Central memory CD8-positive, alpha-beta T cell (primary cell): ENCODE measurements at regions not wholly inside any gene's neighbourhood (a gene's known extent, or its start where the extent isn't known, plus 50 kb on each side); places are given as distances from the start of the nearest gene placed in this dataset.

Source experiments
- ATAC-seq: fragments of 150-1000 bp; cut with Tn5 transposase; replicated peaks from 2 replicates; pipeline ENCODE4 v1.10.0; 2022; ENCODE audit warnings: mild to moderate bottlenecking, moderate FRiP score, moderate number of reproducible peaks; ENCODE audit not compliant: poor library complexity, severe bottlenecking; ENCODE audit errors: extremely low read depth
- DNase-seq, 2 donors: peaks; one replicate each; pipeline ENCODE4 v3.0.0; 2021; ENCODE audit warnings: low spot score in 2 of 2
- H3K27ac Mint-ChIP-seq: one replicate; pipeline ENCODE4 v1.8.0; 2022; ENCODE audit warnings: low read depth, mild to moderate bottlenecking, moderate library complexity, mixed read lengths
- H3K27me3 Mint-ChIP-seq: one replicate; pipeline ENCODE4 v1.8.0; 2022; ENCODE audit warnings: mixed read lengths
- H3K36me3 Mint-ChIP-seq: one replicate; pipeline ENCODE4 v1.8.0; 2022; ENCODE audit warnings: mild to moderate bottlenecking, moderate library complexity, mixed read lengths; ENCODE audit not compliant: insufficient read depth
- H3K4me1 Mint-ChIP-seq: one replicate; pipeline ENCODE4 v1.8.0; 2022; ENCODE audit warnings: mixed read lengths
- H3K4me3 Mint-ChIP-seq: one replicate; pipeline ENCODE4 v1.8.0; 2022; ENCODE audit warnings: mild to moderate bottlenecking, moderate library complexity, mixed read lengths
- H3K9me3 Mint-ChIP-seq: one replicate; pipeline ENCODE4 v1.8.0; 2022; ENCODE audit warnings: mixed read lengths

DNA sequence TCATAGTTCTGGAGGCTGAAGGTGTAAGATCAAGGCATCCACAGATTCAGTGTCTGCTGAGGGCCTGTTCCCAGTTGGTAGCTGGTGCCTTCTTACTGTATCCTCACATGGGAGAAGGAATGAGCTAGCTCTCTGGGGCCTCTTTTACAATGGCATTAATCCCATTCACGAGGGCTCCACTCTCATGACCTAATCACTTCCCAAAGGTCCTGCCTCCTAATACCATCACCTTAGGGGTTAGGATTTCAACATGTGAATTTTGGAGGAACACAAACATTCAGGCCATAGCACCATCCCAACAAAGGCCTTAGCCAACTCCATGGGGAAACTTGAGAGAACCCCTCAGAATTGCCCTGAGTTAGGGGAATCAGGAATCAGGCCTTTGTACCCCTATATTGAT lies 66.1 kb upstream of the CREB5 start:
- H3K9me3 Mint-ChIP-seq: no peaks in the 10 kb centered on the region
- no peak for DNase-seq
- H3K27ac Mint-ChIP-seq: no peak overlapping the region
- no peaks in the 10 kb centered on the region for H3K4me1 Mint-ChIP-seq
- H3K4me3 Mint-ChIP-seq: no peak overlapping the region
- no peak for ATAC-seq
- no peaks in the 10 kb centered on the region for H3K36me3 Mint-ChIP-seq
- H3K27me3 Mint-ChIP-seq: peaks cover 54% of the 10 kb centered on the region

DNA sequence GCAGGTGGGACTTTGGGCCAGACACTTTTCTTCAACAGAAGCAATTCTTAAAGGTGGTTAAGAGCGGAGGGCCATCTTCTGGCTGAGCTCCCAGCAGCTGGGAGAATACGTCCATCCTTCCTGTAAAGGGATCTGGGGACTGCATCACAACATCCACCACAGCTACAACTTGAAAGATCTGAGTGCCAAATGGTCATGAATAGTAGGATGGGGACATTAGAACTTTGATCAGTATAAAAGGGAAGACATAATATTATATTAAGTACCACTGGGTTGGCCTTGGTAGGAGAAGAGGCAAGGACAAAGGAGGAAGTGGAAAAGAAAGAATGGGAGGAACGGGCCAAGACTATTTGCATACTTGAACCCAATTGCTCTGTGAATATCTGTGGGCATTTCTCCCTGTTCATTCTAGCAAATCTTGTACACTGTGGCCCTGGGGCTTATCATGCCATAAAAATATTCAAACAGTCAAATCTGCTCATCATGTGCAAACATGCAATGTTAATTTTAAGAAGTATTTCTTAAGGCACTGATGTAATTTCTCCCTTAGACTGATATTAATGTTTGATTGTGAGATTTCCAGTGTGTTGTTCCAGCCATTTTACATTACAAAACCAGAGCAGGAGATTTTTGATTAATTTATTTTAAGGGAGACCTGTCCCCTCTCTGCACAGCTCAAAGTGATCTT lies 65.5 kb upstream of the CREB5 start:
- Mint-ChIP-seq H3K9me3 (no peaks in the 10 kb centered on the region), H3K4me1 (no peaks in the 10 kb centered on the region), H3K27me3 (peaks cover 54% of the 10 kb centered on the region), H3K27ac (no peak overlapping the region), H3K36me3 (no peaks in the 10 kb centered on the region), H3K4me3 (no peak overlapping the region)
- DNase-seq (no peak), ATAC-seq (no peak)

DNA sequence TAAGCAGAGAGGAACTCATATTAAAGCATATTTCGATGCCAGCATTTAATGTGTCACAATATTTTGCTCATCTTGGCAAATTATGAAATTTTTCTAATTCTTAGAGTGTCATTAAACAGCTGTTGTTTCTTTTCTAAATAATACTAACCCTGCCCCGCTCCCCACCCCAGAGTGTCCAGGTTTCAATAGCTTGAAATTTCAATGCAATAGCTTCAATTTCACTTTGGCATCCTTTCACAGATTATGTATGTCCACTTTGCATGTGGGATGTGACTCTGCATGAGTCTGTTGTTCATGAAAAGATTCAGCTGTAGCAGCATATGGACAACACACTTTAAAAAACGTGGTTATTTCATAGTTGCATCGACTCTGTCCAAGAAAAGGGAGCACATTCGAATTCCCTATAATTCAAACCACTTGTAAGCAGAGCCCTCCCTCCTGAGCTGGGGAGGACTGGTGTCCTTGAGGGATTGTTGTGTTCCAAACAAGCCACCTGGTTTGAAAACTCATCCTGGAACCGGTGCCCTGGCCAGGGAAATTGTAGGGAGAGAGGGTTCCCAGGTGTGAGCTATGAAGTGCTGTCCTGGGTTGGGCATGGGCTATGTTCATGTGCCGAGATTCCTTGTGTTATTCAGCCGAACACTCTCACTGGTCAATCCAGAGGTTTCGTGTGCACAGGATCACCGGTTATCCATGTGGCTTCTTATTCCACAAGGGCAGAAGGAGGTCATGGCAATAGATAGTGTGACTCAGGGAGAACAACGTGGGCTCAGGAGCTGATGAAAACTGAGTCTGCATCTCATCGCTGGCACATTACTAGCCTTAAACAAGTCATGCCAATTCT lies 64.6 kb upstream of the CREB5 start:
- Mint-ChIP-seq H3K4me3 (no peak overlapping the region), H3K36me3 (no peaks in the 10 kb centered on the region), H3K9me3 (no peaks in the 10 kb centered on the region), H3K4me1 (no peaks in the 10 kb centered on the region), H3K27me3 (peaks cover 54% of the 10 kb centered on the region), H3K27ac (no peak overlapping the region)
- ATAC-seq: no peak
- DNase-seq: no peak

DNA sequence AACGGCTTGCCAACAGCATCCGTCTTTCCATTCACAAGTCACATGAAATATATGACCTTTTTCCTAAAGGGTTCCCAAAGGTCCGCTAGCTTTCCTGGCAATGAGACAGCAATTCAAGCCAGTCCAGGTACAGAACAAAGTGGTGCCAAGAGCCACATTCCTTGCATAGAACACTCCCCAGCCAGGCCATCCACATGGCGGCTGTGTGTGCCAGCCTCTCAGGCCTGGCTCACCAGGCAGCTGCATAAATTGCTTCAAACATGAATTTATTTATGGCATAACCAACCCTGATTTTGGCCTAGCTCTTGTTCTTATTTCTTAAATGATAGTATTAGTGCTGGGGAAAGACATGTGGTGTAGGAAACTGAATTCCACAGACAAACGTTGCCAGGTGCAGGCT lies 63.7 kb upstream of the CREB5 start:
- H3K4me3 Mint-ChIP-seq: no peak overlapping the region
- peaks cover 49% of the 10 kb centered on the region for H3K27me3 Mint-ChIP-seq
- H3K9me3 Mint-ChIP-seq: no peaks in the 10 kb centered on the region
- no peak for ATAC-seq
- H3K36me3 Mint-ChIP-seq: no peaks in the 10 kb centered on the region
- H3K4me1 Mint-ChIP-seq: no peaks in the 10 kb centered on the region
- DNase-seq: no peak
- no peak overlapping the region for H3K27ac Mint-ChIP-seq

DNA sequence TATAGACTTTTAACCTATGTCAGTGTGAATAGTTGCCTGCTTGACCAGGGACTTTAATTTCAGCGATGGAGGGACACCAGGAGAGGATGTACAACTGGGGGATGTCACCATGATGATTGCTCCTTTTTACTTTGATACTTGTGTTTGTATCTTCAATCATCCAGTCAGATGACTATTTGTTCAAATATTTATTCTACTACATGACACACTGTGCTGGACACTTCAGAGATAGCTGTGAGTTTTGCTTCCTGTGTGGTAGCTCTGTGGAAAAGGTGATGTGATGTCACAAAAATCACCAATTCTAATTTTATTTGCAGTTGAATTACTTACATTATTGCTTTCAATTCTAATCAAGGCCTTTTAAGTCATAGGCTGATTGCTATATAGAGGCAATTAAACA lies 62.7 kb upstream of the CREB5 start:
- no peak overlapping the region for H3K4me3 Mint-ChIP-seq
- no peak for DNase-seq
- H3K9me3 Mint-ChIP-seq: no peaks in the 10 kb centered on the region
- H3K27me3 Mint-ChIP-seq: peaks cover 39% of the 10 kb centered on the region
- no peaks in the 10 kb centered on the region for H3K36me3 Mint-ChIP-seq
- H3K27ac Mint-ChIP-seq: no peak overlapping the region
- no peak for ATAC-seq
- H3K4me1 Mint-ChIP-seq: no peaks in the 10 kb centered on the region

DNA sequence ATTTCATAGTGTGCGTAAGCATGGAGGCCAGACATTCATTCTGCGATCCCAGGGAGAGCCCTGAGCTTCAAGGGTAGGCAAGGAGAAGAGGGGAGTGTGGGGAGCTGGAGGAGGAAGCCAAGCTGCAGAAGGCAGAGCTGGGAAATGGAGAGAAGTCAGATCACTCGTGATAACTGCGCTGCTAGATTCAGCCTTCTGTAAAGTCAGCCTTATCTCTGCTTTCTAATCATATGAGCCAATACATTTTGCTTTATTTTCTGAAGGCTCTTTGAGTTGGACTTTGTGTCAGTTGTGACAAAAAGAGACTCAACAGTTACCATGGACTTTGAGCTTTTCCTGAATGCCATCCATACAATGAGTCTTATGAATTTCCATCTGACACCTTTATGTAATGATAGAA lies 61.7 kb upstream of the CREB5 start:
- Mint-ChIP-seq H3K27me3 (peaks cover 29% of the 10 kb centered on the region), H3K27ac (no peak overlapping the region), H3K36me3 (no peaks in the 10 kb centered on the region), H3K4me1 (no peaks in the 10 kb centered on the region), H3K4me3 (no peak overlapping the region), H3K9me3 (no peaks in the 10 kb centered on the region)
- no peak for ATAC-seq
- DNase-seq: no peak

DNA sequence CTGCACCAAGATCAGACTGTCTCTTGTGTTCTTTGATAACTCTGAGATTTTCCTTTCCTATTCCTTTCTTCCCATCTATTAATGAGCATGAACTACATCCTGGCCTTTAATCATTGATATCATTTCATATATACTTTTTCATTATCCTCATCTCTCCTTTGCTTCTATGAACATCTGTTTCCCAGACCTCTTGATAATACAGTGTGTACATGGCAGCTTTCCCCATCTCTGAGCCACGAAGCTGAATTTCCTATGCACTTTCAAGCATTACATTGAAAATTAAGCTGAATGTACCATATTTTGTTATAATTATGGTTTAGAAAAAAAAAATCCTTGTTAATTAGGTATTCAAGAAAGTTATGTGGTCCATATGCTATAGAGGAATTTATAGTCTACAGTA lies 60.9 kb upstream of the CREB5 start:
- ATAC-seq (no peak), DNase-seq (no peak)
- H3K36me3 Mint-ChIP-seq: no peaks in the 10 kb centered on the region
- H3K27me3 Mint-ChIP-seq: peaks cover 21% of the 10 kb centered on the region
- H3K4me1 Mint-ChIP-seq: no peaks in the 10 kb centered on the region
- no peaks in the 10 kb centered on the region for H3K9me3 Mint-ChIP-seq
- H3K4me3 Mint-ChIP-seq: no peak overlapping the region
- H3K27ac Mint-ChIP-seq: no peak overlapping the region

DNA sequence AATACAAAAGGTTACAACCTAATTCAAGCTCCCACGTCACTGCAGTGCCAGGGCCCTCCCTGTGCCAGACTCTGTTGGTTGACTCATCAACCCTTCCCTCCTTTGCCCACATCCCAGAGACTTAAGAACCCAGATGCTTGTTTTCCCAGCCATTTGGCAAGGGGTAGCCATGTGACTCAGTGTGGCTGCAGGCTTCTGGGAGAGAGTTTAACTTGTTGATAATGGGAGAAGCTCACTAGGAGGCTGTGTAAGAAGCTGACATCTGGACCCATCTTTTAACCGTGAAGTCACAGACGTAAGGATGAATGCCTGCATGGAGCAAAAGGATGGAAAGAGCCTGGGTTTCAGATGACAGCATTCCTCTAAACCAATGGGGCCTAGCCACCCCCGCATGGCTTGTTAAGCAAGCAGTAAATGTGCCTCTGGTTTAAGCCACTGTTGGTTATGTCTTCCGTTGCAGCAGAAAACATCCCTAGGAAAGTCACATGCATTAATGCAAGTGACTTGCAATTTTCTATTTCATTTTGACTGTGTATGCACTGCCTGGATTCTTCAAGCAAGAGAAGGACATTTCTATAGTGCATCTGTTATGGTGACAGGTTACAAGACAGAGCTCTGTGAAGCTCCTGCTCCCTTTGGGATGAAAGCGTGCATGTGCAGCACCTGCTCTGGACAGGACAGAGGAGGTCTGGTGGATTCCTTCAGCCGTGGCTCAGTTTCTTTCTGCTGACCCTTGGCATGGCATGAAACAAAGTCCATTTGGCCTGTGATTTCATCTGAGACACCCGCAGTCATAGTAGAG lies 57.5 kb upstream of the CREB5 start:
- ATAC-seq (no peak), DNase-seq (no peak)
- Mint-ChIP-seq H3K4me3 (no peak overlapping the region), H3K27ac (no peak overlapping the region), H3K36me3 (no peaks in the 10 kb centered on the region), H3K27me3 (no peaks in the 10 kb centered on the region), H3K4me1 (no peaks in the 10 kb centered on the region), H3K9me3 (no peaks in the 10 kb centered on the region)

DNA sequence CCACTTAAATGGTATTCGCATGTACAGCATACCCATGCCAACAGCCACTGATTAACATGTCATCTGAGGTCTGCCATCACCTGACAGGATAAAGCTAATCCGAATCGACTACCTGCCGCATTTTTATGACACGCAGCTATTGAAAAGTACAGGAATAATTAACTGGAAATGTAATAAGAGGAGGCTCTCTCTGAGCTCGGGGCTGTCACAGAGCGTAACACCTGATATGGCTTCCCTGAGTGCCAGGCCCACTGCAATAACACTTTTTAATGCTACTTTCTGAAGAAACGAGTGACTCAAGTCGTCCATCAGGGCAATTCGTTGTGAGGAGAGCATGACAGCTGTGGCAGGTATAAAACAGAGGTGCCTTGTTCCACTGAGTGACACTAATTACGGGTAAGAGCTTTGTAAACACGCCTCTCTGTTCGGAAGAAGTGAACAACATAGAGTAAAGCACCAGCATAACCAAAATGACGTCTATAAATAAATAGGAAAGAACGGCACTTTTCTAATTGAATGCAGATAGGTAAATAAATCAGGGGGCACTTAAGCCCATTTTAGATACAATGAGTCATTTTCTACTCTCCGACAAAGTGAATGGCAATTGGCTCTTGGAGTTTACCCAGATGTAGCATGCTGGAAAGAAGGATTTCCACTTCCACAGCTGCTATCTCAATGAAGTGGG lies 56.5 kb upstream of the CREB5 start:
- Mint-ChIP-seq H3K4me1 (no peaks in the 10 kb centered on the region), H3K9me3 (no peaks in the 10 kb centered on the region), H3K36me3 (no peaks in the 10 kb centered on the region), H3K27ac (no peak overlapping the region), H3K27me3 (no peaks in the 10 kb centered on the region), H3K4me3 (no peak overlapping the region)
- DNase-seq: no peak
- no peak for ATAC-seq

DNA sequence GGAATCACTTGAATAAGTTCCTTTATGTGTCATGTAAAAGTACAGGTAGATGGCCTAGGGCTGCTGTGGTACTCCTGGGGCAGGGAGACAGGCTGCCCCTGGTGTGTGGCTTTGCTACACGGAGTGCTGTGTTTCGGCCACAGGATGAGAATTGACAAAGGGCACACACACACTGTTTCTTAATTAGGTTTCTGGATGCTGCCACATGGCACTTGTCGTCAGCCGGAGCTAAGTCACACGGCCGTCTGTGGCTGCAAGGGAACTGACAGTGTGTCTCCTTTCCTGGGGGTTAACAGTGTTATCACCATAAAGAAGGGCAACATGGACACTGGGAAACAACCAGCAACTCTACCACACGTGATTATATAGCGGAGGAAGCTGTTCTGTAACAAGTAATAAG lies 55.7 kb upstream of the CREB5 start:
- H3K36me3 Mint-ChIP-seq: no peaks in the 10 kb centered on the region
- ATAC-seq: no peak

DNA sequence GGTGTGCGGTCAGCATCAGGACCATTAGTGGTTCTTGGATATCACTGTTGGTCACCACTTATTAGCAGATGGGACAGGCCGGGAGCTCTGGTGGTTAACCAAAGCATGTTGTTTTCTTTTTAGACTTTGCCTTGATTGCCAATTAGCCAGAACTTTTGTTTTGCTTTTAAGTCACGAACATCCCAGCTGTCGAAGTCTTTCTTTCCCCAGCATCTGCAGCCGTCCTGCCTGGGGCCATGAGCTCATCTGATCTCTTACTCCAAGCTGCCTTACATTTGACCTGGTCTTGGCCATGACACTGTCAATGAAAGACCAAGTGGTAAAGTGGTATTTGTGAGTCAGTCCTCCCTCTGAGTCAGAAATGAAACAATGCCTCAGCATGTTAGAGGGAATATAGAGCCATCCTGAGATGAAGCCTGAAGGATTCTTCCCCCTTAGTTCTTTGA lies 53.9 kb upstream of the CREB5 start:
- no peak overlapping the region for H3K27ac Mint-ChIP-seq

More for the DNA sequence above, 55.7 kb upstream of the CREB5 start:
- Mint-ChIP-seq H3K4me1 (no peaks in the 10 kb centered on the region), H3K4me3 (no peak overlapping the region), H3K27me3 (no peaks in the 10 kb centered on the region), H3K9me3 (no peaks in the 10 kb centered on the region), H3K27ac (no peak overlapping the region)
- DNase-seq: no peak

DNA sequence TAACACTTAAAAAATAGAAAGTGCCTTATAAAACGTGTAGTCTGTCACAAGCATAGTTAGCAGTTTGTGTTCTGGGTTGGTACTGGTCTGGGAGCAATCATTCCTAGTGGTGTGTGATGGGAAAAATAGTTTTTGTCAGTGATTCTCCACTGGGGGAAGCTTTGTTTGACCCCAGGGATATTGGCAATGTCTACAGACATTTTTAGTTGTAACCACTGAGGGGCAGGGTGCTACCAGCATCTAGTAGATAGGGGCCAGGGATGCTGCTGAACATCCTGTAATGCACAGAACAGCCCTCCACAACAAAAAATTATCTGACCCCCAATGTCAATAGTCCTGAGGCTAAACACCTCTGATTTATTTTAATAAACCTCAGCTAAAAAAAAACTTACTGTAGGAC lies 51.6 kb upstream of the CREB5 start:
- DNase-seq (no peak), ATAC-seq (no peak)
- Mint-ChIP-seq H3K27me3 (no peaks in the 10 kb centered on the region), H3K36me3 (no peaks in the 10 kb centered on the region), H3K4me3 (no peak overlapping the region), H3K27ac (no peak overlapping the region), H3K4me1 (no peaks in the 10 kb centered on the region), H3K9me3 (peaks cover 10% of the 10 kb centered on the region)

More for the DNA sequence above, 53.9 kb upstream of the CREB5 start:
- H3K4me1 Mint-ChIP-seq: no peaks in the 10 kb centered on the region
- DNase-seq (no peak), ATAC-seq (no peak)
- H3K4me3 Mint-ChIP-seq: no peak overlapping the region
- no peaks in the 10 kb centered on the region for H3K36me3 Mint-ChIP-seq
- no peaks in the 10 kb centered on the region for H3K9me3 Mint-ChIP-seq
- no peaks in the 10 kb centered on the region for H3K27me3 Mint-ChIP-seq
